ENCODE measurements at regions not wholly inside any gene's neighbourhood (a gene's known extent, or its start where the extent isn't known, plus 50 kb on each side); places are given as distances from the start of the nearest gene placed in this dataset.

GRCh38 chr13:61728471-61728870, 312.8 kb upstream of the PCDH20 start:
- DNase-seq: no peak

GRCh38 chr13:61727767-61728166, 312.1 kb upstream of the PCDH20 start:
- no peak for DNase-seq

DNA sequence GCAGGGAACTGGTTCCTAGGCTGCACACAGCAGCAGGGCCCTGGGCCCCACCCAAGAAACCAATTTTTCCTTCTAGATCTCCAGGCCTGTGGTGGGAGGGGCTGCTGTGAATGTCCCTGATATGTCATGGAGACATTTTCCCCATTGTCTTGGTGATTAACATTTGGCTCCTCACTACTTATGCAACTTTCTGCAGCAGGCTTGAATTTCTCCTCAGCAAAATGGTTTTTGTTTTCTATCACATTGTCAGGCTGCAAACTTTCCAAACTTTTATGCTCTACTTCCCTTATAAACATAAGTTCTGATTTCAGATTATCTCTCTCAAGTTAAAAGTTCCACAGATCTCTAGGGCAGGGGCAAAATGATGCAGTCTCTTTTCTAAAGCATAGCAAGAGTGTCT, 310.2 kb upstream of the PCDH20 start:
- no peak for DNase-seq

DNA sequence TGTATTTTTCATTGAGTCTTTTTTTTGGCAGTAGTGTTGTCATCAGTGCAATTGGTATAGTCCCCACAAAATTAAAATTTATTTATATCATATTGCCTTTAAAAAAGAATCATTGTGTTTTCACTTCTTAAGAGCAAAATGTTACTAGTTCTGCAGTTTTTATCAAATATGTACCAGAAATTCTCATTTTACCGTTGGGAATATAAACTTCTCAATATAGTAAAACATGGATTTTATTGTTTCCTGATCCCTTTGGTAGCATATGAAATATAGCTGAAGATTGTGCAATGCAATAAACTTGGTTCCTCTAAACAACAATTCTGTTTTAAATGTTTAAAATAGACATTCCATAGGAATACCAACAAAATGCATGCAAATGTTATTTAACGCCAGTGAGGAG, 306.5 kb upstream of the PCDH20 start:
- DNase-seq: no peak

GRCh38 chr13:61712621-61713020, 297.0 kb upstream of the PCDH20 start:
- DNase-seq: no peak

- no peak for DNase-seq
Measured at GRCh38 chr13:61709258-61709657, 293.6 kb upstream of the PCDH20 start.

GRCh38 chr13:61706899-61707298, 291.2 kb upstream of the PCDH20 start:
- DNase-seq: no peak

- DNase-seq: no peak
Measured at GRCh38 chr13:61700620-61701019, 285.0 kb upstream of the PCDH20 start.

DNA sequence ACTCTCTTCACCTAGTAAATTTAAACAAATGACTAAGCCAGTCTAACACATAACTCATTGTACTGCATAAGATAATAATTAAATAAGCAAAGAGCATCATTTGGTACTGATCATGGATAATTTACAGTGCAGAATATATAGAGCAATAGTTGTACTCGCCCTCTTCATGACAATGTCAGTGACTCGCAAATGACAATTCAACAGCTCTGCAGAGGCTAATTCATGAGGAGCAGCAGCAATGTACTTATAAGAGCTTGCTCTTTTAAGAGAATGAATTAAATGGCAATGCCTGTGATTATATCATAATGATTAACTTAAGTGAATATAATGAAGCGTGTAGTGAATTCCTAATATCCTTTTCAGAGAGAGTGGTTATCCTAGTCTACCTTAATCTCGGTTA, 284.5 kb upstream of the PCDH20 start:
- DNase-seq: no peak

GRCh38 chr13:61696676-61697075, 281.0 kb upstream of the PCDH20 start:
- no peak for DNase-seq

DNA sequence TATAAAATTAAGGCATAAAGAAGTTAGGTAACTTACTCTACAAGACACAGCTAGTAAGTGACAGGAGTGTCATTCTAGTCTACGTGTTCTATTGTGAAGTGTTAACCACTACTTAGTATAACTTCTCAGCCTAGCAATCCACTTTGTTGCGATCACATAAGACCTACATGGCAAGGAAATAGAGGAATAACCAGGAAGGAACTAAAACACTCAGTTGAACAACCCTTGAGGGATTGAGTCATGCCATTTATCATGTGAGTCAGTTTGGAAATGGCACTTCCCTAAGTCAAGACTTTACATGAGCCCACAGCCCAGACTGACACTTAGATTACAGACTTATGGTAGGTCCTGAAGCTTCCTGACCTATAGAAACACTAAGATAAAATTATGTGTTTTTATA, 279.5 kb upstream of the PCDH20 start:
- no peak for DNase-seq

DNA sequence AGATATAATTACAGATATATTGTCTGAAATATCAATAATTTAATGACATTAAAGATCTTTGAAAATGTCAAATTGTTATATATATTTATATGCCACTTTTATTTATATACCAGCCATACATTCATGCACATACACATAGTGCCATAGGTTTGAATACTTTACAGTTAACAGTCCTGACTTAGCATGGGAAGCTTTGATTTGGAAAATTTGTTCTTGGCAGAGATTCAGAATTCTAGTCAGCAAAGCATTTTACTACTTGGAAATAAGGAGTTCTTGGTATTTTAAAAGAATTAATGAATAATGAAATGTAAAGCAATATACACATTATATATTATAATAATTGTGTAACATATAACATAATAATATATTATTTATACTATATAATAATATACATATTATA, 277.0 kb upstream of the PCDH20 start:
- DNase-seq: no peak

GRCh38 chr13:61685682-61686012, 270.0 kb upstream of the PCDH20 start:
- DNase-seq: no peak

- no peak for DNase-seq
Measured at GRCh38 chr13:61684976-61685681, 269.5 kb upstream of the PCDH20 start.

- no peak for DNase-seq
Measured at GRCh38 chr13:61672756-61673155, 257.1 kb upstream of the PCDH20 start.

DNA sequence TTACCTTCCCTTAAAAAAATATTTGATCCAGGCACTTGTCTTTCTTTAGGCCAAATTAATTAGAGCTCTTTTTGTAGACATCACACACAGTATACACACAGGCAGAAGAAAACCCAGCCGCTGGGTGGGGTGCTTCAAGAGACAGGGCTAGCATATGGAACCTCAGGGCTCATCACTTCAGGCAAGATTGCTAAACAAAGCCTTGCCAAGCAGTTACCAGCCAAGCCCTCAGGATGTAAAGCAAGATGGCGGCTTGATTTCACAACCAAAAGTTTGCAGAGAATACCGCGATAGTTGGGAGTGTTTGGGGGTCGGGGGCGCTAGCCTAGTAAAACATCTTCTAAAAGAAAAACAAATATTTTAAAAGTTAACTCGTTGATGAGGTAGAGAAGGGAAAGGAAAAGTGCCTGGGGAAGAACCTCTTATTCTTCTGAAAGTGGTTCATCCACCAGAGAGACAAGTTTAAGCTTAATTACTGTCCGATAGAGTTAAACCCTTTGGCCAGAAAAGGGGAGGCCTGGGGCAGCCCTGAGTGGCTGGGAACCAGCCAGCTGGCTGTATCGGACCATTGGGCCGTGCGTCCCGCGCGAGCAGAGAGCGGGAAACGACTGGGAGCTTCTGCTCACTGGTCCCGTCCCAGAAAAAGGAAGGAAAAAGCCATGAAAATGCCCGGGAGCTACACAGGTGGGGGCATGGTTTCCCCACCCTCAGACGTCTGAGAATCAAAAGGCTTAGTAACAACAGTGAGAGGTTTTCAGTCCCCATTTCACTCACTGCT, 254.9 kb upstream of the PCDH20 start:
- DNase-seq: no peak

DNA sequence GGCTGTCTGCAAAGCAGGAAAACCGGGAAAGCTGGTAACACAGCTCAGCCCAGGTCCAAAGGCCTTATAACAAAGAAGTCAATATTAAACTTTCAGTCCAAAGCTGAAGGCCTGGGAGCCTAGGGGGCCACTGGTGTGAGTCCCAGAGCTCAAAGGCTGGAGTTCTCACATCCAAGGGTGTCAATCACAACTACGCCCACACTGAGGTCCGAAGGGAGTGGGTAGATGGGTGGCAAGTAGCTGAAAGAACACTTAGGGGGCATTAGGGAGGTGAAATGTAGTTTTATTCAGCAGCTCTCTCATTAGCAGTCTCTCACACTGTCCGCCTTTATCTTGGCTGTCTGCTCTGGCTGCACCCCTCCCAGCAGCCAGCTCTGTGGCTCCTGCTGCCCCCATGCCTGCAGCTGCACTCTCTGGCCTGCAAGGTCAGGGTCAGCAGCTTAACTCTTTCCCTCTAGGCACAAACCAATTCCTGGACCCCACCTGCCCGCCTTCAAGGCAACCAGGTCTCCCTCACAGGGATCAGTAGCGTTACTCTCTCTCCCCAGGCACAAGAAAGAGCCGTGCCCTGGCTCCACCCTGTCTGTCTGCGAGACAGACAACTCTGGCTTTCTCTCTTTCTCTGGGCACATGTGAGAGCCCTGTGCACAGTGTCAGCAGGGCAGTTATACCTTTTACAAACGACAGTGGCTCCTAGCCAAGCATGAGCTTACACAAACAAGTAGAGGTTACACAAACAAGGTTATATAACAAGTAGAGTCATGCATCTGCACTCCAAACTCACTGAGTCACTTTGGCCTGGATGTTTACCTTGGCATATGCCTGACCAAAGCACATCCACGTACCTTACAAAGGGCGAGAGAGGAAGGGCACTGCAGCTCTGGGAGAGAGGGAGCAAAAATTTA, 249.4 kb upstream of the PCDH20 start:
- DNase-seq: no peak

- DNase-seq: no peak
Measured at GRCh38 chr13:61654481-61654880, 238.8 kb upstream of the PCDH20 start.

GRCh38 chr13:61648547-61648946, 232.9 kb upstream of the PCDH20 start:
- DNase-seq: no peak

- DNase-seq: no peak
Measured at GRCh38 chr13:61612192-61612591, 196.5 kb upstream of the PCDH20 start.

DNA sequence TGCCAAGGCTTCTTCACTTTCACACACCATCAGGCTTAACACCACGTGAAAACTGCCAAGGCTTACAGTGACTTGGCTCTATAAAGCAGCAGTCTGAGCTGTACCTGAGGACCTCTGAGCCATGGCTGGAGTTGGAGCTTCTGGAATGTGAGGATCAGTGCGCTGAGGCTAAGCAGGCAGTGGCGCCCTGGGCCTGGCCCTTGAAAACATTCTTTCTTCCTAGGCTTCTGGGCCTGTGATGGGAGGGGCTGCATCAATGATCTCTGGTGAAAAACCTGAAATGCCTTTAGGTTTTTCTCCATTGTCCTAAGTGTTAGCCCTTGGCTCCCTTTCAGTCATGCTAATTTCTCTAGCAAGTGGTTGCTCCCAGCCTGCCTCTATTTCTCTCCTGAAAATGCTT, 192.5 kb upstream of the PCDH20 start:
- DNase-seq: no peak

DNA sequence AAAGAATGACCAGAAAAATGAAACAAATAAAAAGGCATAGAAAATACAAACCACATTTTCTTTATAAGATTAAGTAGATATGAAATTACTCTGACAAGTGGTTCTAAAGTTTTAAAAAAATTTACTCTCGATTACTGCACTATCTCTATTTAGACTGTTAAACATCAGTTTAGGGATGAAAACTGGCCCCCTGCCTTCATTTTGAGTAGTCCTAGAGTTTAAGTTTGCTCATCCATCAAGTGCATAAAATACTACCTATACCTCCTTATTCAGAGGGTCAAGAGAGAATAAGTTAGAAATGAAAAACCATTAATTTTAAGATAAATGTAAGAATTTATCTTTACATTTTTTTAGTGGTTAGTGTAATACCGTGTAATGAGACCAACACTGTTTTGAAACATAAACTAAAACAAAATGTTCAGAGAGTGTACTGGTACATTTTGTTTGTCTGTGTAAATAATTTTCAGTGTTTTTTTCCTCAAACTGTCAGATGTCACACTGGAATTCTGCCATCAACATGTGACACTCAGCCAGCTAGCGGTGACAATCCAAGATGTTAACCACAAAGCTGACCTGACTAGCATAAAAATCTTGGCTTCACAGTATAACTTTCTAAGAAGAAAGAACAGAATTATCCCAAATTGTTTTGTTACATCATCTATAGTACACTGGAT, 184.8 kb upstream of the PCDH20 start:
- DNase-seq: no peak

DNA sequence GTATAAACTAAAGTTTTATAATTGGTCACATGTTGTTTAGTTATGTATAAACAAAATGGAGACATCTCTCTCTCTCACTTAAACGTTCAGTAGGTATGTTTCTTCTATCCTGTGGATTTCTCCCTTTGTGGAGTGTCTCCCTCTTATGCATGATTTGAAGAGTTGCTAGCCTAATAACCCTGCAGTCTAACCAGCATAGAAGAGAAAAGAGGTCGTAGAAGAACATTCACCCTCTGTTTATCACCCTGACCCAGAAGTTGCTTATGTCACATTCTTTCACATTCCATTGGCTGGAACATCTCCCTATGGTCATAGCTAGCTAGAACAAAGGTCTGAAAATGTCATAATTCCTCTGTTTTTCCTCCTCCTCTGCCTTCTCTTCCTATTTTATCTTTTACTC, 176.8 kb upstream of the PCDH20 start:
- DNase-seq: no peak
